ENCODE measurements at regions not wholly inside any gene's neighbourhood (a gene's known extent, or its start where the extent isn't known, plus 50 kb on each side); places are given as distances from the start of the nearest gene placed in this dataset.
"Not testable (repeated sequence)": the region's sequence is repeated elsewhere in the genome, so short reads cannot be mapped to it uniquely, and the experiment has no call there.

GRCh38 chr15:53022788-53023187 is 232.7 kb upstream of the ONECUT1 start:
- in situ Hi-C loops (cut with HindIII; ENCODE audit: low sequenced_read_pairs), result no loop called here
- no peak for DNase-seq (ENCODE audit: low read depth)
- TF ChIP-seq CTCF (IDR thresholded peaks at IDR 0.05; ENCODE audit: low read depth, low read length, missing control alignments), result no peak
- no peak overlapping the region for H3K4me3 ChIP-seq (ENCODE audit: low read depth, low read length)

GRCh38 chr15:53013329-53013728 is 223.2 kb upstream of the ONECUT1 start:
- TF ChIP-seq CTCF (IDR thresholded peaks at IDR 0.05; ENCODE audit: low read depth, low read length, missing control alignments), result no peak
- DNase-seq (ENCODE audit: low read depth), result no peak
- in situ Hi-C loops (cut with HindIII; ENCODE audit: low sequenced_read_pairs), result no loop called here
- H3K4me3 ChIP-seq (ENCODE audit: low read depth, low read length), result no peak overlapping the region

GRCh38 chr15:53011779-53012178 is 221.6 kb upstream of the ONECUT1 start:
- H3K4me3 ChIP-seq (ENCODE audit: low read depth, low read length); DNase-seq (ENCODE audit: low read depth); in situ Hi-C loops (cut with HindIII; ENCODE audit: low sequenced_read_pairs): not testable (repeated sequence)

GRCh38 chr15:53009093-53009492 is 219.0 kb upstream of the ONECUT1 start:
- in situ Hi-C loops (cut with HindIII; ENCODE audit: low sequenced_read_pairs), result no loop called here
- no peak overlapping the region for H3K4me3 ChIP-seq (ENCODE audit: low read depth, low read length)
- DNase-seq (ENCODE audit: low read depth), result no peak
- no peak for TF ChIP-seq CTCF (IDR thresholded peaks at IDR 0.05; ENCODE audit: low read depth, low read length, missing control alignments)

GRCh38 chr15:53000409-53000808 is 210.3 kb upstream of the ONECUT1 start:
- DNase-seq (ENCODE audit: low read depth), result no peak
- TF ChIP-seq CTCF (IDR thresholded peaks at IDR 0.05; ENCODE audit: low read depth, low read length, missing control alignments), result no peak
- in situ Hi-C loops (cut with HindIII; ENCODE audit: low sequenced_read_pairs), result no loop called here
- H3K4me3 ChIP-seq (ENCODE audit: low read depth, low read length), result no peak overlapping the region

GRCh38 chr15:52997123-52997522 is 207.0 kb upstream of the ONECUT1 start:
- no peak for TF ChIP-seq CTCF (IDR thresholded peaks at IDR 0.05; ENCODE audit: low read depth, low read length, missing control alignments)
- no peak overlapping the region for H3K4me3 ChIP-seq (ENCODE audit: low read depth, low read length)
- DNase-seq (ENCODE audit: low read depth), result no peak
- in situ Hi-C loops (cut with HindIII; ENCODE audit: low sequenced_read_pairs), result no loop called here

GRCh38 chr15:52994290-52994689 is 204.2 kb upstream of the ONECUT1 start:
- no peak for DNase-seq (ENCODE audit: low read depth)

More at GRCh38 chr15:52994290-52994689, 204.2 kb upstream of the ONECUT1 start:
- in situ Hi-C loops (cut with HindIII; ENCODE audit: low sequenced_read_pairs), result no loop called here
- no peak for TF ChIP-seq CTCF (IDR thresholded peaks at IDR 0.05; ENCODE audit: low read depth, low read length, missing control alignments)
- no peak overlapping the region for H3K4me3 ChIP-seq (ENCODE audit: low read depth, low read length)
